Endothelial cell of umbilical vein (primary cell): ENCODE measurements at regions not wholly inside any gene's neighbourhood (a gene's known extent, or its start where the extent isn't known, plus 50 kb on each side); places are given as distances from the start of the nearest gene placed in this dataset.

Source experiments
- BruUV-seq: library from RNA; stranded (reverse); fragments of 400-500 nt; replicated peaks from 2 replicates; lab custom pipeline; 2021; lab: Mats Ljungman, UMichigan
- CTCF ChIA-PET: fragments of 300-600, 350-600 bp; sonication (Branson Sonifier 250); formaldehyde crosslinking; loops from one replicate; lab custom pipeline; 2021; ENCODE audit warnings: antibody characterized with exemption, inconsistent platforms; lab: Charles Lee
- POLR2A ChIA-PET: fragments of 300-600, 350-600 bp; sonication (Branson Sonifier 250); formaldehyde crosslinking; loops from one replicate; lab custom pipeline; 2021; ENCODE audit warnings: antibody characterized with exemption, inconsistent platforms; lab: Charles Lee
- DNase-seq: peaks from one replicate; pipeline ENCODE4 v3.0.0-alpha.2; 2011; ENCODE audit warnings: low read depth, low spot score
- FAIRE-seq: peaks from 2 replicates; lab custom pipeline; 2011; peaks lifted over from hg19 to GRCh38; lab: Jason Lieb, UNC
- H2AFZ ChIP-seq: 2 replicates; pipeline ENCODE4 v1.6.0; 2012; ENCODE audit warnings: low read depth, low read length, control low read depth, inconsistent platforms
- H3K27ac ChIP-seq: 2 replicates; pipeline ENCODE4 v1.5.1; 2011; ENCODE audit warnings: low read depth, mild to moderate bottlenecking, control low read depth, low read length, moderate library complexity; ENCODE audit not compliant: insufficient read depth
- H3K27me3 ChIP-seq, 2 experiments: 2 replicates each; pipeline versions ENCODE4 v1.6.0 to v1.6.1; 2011; ENCODE audit warnings: low read length in 2 of 2, mixed read lengths in 1 of 2; ENCODE audit not compliant: control insufficient read depth in 2 of 2, insufficient read depth in 2 of 2
- H3K36me3 ChIP-seq, 2 experiments: 2 replicates in 1 of 2; 3 replicates in 1 of 2; pipeline ENCODE4 v1.5.1; 2011; ENCODE audit warnings: low read length in 2 of 2, mild to moderate bottlenecking in 1 of 2, moderate library complexity in 1 of 2; ENCODE audit not compliant: control insufficient read depth in 2 of 2, insufficient read depth in 2 of 2; ENCODE audit errors: extremely low read depth in 1 of 2
- H3K4me1 ChIP-seq: 3 replicates; pipeline ENCODE4 v1.5.1; 2011; ENCODE audit warnings: mild to moderate bottlenecking, low read length; ENCODE audit not compliant: control insufficient read depth, insufficient read depth; ENCODE audit errors: extremely low read depth
- H3K4me2 ChIP-seq: 2 replicates; pipeline ENCODE4 v1.6.1; 2011; ENCODE audit warnings: low read length, control low read depth, mixed read lengths; ENCODE audit not compliant: insufficient read depth
- H3K4me3 ChIP-seq, 3 experiments: fragments of 200-600 bp in 1 of 3; sonication (generic), shearing (Covaris generic) in 1 of 3; replicated peaks in 1 of 3; 2 replicates each; pipeline ENCODE4 v1.5.1; 2011 to 2016; ENCODE audit warnings: control low read depth in 3 of 3, low read length in 3 of 3, mild to moderate bottlenecking in 2 of 3, inconsistent platforms in 1 of 3, low read depth in 1 of 3, moderate library complexity in 1 of 3; ENCODE audit not compliant: insufficient read depth in 1 of 3
- H3K79me2 ChIP-seq: 2 replicates; pipeline ENCODE4 v1.6.0; 2012; ENCODE audit warnings: low read length, inconsistent platforms; ENCODE audit not compliant: control insufficient read depth, insufficient read depth
- H3K9ac ChIP-seq: replicated peaks from 2 replicates; pipeline ENCODE3; 2011; ENCODE audit warnings: low read length, control low read depth; ENCODE audit not compliant: insufficient read depth; ENCODE audit errors: extremely low read depth
- H3K9me1 ChIP-seq: replicated peaks from 3 replicates; pipeline ENCODE4 v1.6.0; 2011; ENCODE audit warnings: mild to moderate bottlenecking, low read length; ENCODE audit not compliant: control insufficient read depth, insufficient read depth; ENCODE audit errors: extremely low read depth
- H3K9me3 ChIP-seq: replicated peaks from 2 replicates; pipeline ENCODE4 v1.5.1; 2012; ENCODE audit warnings: low read length, inconsistent platforms; ENCODE audit not compliant: control insufficient read depth, insufficient read depth
- H4K20me1 ChIP-seq: replicated peaks from 2 replicates; pipeline ENCODE3; 2011; ENCODE audit warnings: mild to moderate bottlenecking, low read length; ENCODE audit not compliant: control insufficient read depth, insufficient read depth; ENCODE audit errors: extremely low read depth
- CTCF ChIP-seq, 2 donors: IDR thresholded peaks; 1 replicate in 1 of 2; 2 replicates in 1 of 2; pipeline ENCODE4 v1.5.1; 2011; ENCODE audit warnings: low read length in 2 of 2, mild to moderate bottlenecking in 2 of 2, moderate library complexity in 2 of 2, control low read depth in 1 of 2, inconsistent platforms in 1 of 2, low read depth in 1 of 2; ENCODE audit not compliant: insufficient read depth in 1 of 2; ENCODE audit errors: extremely low read depth in 1 of 2
- EZH2 ChIP-seq: IDR thresholded peaks from 2 replicates; pipeline ENCODE4 v1.6.1; 2012; ENCODE audit warnings: borderline replicate concordance, low read depth, mild to moderate bottlenecking, moderate library complexity, low read length, inconsistent platforms; ENCODE audit not compliant: severe bottlenecking
- FOS ChIP-seq: IDR thresholded peaks from 2 replicates; pipeline ENCODE4 v1.6.1; 2011; ENCODE audit warnings: mild to moderate bottlenecking, low read length, moderate library complexity, borderline replicate concordance; ENCODE audit not compliant: insufficient read depth
- GATA2 ChIP-seq: IDR thresholded peaks from 2 replicates; pipeline ENCODE4 v1.7.0; 2011; ENCODE audit warnings: low read depth, mild to moderate bottlenecking, moderate library complexity, mixed read lengths, low read length; ENCODE audit not compliant: insufficient read length, insufficient read depth
- JUN ChIP-seq: IDR thresholded peaks from 2 replicates; pipeline ENCODE4 v1.6.1; 2011; ENCODE audit warnings: borderline replicate concordance, low read depth; ENCODE audit not compliant: insufficient read length, insufficient read depth
- MAX ChIP-seq: IDR thresholded peaks from 2 replicates; pipeline ENCODE4 v1.6.1; 2011; ENCODE audit not compliant: insufficient read depth, insufficient read length
- MYC ChIP-seq: IDR thresholded peaks from one replicate; pipeline ENCODE4 v1.6.1; 2011; ENCODE audit warnings: mild to moderate bottlenecking, low read depth, low read length
- POLR2A ChIP-seq: IDR thresholded peaks from 2 replicates; pipeline ENCODE4 v1.6.1; 2012; ENCODE audit warnings: low read depth, mild to moderate bottlenecking, control low read depth, low read length
- POLR2AphosphoS5 ChIP-seq: IDR thresholded peaks from 2 replicates; pipeline ENCODE4 v1.6.1; 2012; ENCODE audit warnings: low read depth, mild to moderate bottlenecking, control low read depth, low read length, moderate library complexity; ENCODE audit not compliant: insufficient read depth
- dilution Hi-C: fragments of 300-500 bp; cut with MboI; formaldehyde crosslinking; loops from one replicate; pipeline ENCODE4 v1.15.0; 2019; ENCODE audit warnings: low sequenced_read_pairs; ENCODE audit not compliant: extremely low pct_ligation_motif_present
- intact Hi-C: fragments of 100-400 bp; cut with micrococcal nuclease; formaldehyde crosslinking; loops from one replicate; pipeline ENCODE4 v1.10.0; 2022

- dilution Hi-C loops (loop anchor here (10.0 kb wide), 1 partner anchor 706 kb away; no protein-coding TSS in a partner anchor), intact Hi-C loops (loop anchor here (10.0 kb wide), 1 partner anchor 556 kb away; the partner anchor contains the start of gene ADAMTS9)
- H3K9me1 ChIP-seq, result no peaks in the 10 kb centered on the region
- no TSS peak for BruUV-seq
- H3K27ac ChIP-seq, result no peak overlapping the region
- no peak overlapping the region for H2AFZ ChIP-seq
- no peaks in the 10 kb centered on the region for H3K9me3 ChIP-seq
- no peaks in the 10 kb centered on the region for H3K36me3 ChIP-seq
- no peak for DNase-seq
- H3K9ac ChIP-seq, result no peak overlapping the region
- no peak overlapping the region for H3K4me2 ChIP-seq
- no peak for TF ChIP-seq FOS
- TF ChIP-seq JUN, result no peak
- TF ChIP-seq POLR2AphosphoS5, result no peak
- TF ChIP-seq EZH2, result no peak
- TF ChIP-seq CTCF (IDR thresholded peaks at IDR 0.05; ENCODE audit: extremely low read depth in 1 of 2, insufficient read depth in 1 of 2, low read depth in 1 of 2, low read length in 2 of 2), result no peak
- TF ChIP-seq MAX, result no peak
- no peak for TF ChIP-seq POLR2A
- TF ChIP-seq MYC, result no peak
- no peak for TF ChIP-seq GATA2
- no peak overlapping the region for H3K4me3 ChIP-seq
- no peaks in the 10 kb centered on the region for H3K79me2 ChIP-seq
- ChIA-PET POLR2A (no interaction called here), CTCF (interaction anchor here (0.8 to 1.2 kb wide), 3 partner anchors 70 to 707 kb away, joined by 3 to 5 read pairs (median 5); no protein-coding TSS in a partner anchor)
- no peak for FAIRE-seq
- no peaks in the 10 kb centered on the region for H3K4me1 ChIP-seq
- no peaks in the 10 kb centered on the region for H3K27me3 ChIP-seq
- no peaks in the 10 kb centered on the region for H4K20me1 ChIP-seq
Measured at GRCh38 chr3:65240366-65240765, 552.6 kb upstream of the ADAMTS9 start.
